ENCODE measurements at regions not wholly inside any gene's neighbourhood (a gene's known extent, or its start where the extent isn't known, plus 50 kb on each side); places are given as distances from the start of the nearest gene placed in this dataset.

DNA sequence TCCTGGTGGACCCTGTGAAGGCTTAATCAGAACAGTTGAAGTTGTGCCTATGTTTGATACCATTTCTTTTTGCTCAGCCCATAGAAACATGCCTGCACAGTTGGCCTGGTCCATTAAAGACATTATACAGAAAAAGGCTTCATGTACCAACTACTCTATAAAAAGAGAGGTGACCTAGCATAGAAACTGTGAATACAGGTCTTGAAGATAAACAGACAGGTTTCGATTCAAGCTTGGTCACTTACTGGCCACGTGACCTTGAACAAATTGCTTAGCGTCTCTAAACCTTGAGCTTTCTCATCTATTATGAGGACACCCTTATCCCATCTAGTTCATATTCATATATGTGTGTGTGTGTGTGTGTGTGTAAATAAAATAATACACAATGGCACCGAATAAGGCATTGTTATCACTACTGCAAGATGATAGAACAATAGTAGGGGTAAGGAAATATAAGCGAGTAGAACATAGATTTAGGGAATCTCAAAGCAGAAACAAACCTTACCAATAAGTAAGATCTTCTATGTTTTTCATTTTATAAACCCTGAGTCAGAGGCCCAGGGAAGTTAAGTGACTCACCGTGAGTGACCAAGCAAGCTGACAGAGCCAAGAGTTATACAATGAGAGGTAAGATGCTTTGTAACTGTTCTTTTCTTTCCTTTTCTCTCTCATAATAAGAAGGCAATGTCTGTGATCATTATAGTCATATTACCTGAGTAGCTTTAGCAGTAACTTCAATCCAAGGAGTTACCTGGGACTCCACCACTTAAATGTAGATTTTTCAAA, 476.8 kb upstream of the DEPDC1 start:
- DNase-seq (ENCODE audit: low read depth in 2 of 2): peak; percentile 20 to 68
- H3K4me3 ChIP-seq (replicated peaks in 1 of 2; ENCODE audit: low read depth in 2 of 2, low read length in 2 of 2): no peak overlapping the region
- TF ChIP-seq, protein P1, sequence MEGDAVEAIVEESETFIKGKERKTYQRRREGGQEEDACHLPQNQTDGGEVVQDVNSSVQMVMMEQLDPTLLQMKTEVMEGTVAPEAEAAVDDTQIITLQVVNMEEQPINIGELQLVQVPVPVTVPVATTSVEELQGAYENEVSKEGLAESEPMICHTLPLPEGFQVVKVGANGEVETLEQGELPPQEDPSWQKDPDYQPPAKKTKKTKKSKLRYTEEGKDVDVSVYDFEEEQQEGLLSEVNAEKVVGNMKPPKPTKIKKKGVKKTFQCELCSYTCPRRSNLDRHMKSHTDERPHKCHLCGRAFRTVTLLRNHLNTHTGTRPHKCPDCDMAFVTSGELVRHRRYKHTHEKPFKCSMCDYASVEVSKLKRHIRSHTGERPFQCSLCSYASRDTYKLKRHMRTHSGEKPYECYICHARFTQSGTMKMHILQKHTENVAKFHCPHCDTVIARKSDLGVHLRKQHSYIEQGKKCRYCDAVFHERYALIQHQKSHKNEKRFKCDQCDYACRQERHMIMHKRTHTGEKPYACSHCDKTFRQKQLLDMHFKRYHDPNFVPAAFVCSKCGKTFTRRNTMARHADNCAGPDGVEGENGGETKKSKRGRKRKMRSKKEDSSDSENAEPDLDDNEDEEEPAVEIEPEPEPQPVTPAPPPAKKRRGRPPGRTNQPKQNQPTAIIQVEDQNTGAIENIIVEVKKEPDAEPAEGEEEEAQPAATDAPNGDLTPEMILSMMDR (IDR thresholded peaks at IDR 0.05; ENCODE audit: low read depth, low read length): no peak

DNA sequence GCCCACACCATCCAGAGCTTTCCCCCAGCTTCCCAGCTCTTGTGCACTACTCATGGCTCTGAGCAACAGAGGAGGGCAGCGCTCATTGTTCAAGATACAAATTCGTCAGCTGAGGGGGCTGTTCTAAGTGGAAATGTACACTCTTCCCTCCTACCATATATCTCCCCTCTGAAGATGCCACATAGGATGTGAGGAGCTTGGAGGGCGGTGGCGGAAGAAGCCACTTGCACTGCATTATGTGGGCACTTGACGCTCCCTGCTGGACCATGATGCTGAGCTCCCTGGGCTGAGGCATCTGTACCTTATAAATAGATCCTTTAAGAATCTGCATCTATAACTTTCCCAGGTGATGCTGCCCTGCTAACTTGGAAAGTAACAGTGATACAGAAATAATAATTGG, 477.6 kb upstream of the DEPDC1 start:
- TF ChIP-seq, protein P1 (IDR thresholded peaks at IDR 0.05; ENCODE audit: low read depth, low read length): no peak
- no peak overlapping the region for H3K4me3 ChIP-seq (replicated peaks in 1 of 2; ENCODE audit: low read depth in 2 of 2, low read length in 2 of 2)
- DNase-seq (ENCODE audit: low read depth in 2 of 2): no peak

DNA sequence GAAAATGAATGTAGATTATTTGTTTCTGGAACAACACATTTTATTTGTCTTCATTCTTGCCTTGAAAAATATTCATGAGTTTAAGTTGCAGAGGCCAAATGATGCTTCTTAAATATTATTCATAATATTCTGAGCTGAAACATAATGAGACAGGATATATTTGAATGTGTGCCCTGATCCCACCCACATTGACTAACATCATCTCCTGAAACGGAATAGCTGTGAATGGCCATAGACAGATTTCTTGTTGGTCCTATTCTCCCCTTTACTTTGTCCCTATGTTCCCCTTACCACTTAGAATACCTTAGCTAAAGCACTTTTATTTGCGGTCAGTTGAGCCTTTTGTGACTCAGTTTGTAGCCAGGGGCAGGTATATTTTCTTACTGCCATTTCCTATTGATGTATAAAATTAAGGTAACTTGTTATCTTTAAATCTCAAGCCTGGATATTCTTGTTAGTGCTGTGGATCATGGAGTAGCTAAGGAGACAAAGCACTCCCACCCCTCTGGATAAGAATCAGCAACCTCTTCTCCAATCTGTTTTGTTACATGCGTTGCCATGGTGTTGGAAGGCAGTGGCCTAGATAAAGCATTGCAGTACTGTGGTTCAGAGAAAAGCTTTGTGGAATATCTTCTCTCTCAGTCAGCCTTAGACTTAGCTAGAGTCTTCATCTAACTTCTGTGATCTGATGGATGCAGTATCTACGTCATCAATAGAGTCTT, 478.5 kb upstream of the DEPDC1 start:
- H3K4me3 ChIP-seq (replicated peaks in 1 of 2; ENCODE audit: low read depth in 2 of 2, low read length in 2 of 2): no peak overlapping the region

DNA sequence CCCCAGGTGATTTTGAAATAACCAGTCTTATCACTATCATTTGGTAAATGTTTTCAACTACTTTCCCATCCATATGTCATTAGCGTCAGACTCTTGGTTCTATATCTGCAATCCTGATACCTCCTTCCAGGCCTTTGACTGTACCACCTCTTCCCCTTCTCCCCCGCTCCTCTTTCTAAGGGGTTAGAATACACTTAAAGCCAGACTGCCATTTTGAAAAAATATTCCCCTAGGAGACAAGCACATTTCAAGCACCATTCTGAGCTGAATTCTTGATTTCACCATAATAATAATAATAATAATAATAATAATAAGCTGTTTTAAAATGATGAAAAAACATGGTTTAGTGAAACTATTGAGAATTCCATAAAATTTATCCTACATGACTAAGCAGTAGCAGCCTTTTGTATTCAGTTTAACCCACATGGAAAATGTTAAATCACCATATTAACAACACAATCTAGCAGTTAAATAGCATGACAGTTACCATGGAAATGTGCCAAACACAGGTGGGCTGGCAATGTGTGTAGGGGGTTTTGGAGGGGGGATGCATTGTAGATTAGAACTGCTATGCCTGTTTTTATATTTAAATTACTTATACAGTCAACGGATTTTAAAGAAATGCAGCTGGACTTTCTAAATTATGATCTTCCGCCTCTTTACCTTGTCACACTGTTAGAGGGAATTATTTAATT, 480.2 kb upstream of the DEPDC1 start:
- TF ChIP-seq, protein P1 (IDR thresholded peaks at IDR 0.05; ENCODE audit: low read depth, low read length): no peak
- H3K4me3 ChIP-seq (replicated peaks in 1 of 2; ENCODE audit: low read depth in 2 of 2, low read length in 2 of 2): no peak overlapping the region
- DNase-seq (ENCODE audit: low read depth in 2 of 2): no peak

More for the DNA sequence above, 478.5 kb upstream of the DEPDC1 start:
- DNase-seq (ENCODE audit: low read depth in 2 of 2): no peak
- TF ChIP-seq, protein P1 (IDR thresholded peaks at IDR 0.05; ENCODE audit: low read depth, low read length): no peak

DNA sequence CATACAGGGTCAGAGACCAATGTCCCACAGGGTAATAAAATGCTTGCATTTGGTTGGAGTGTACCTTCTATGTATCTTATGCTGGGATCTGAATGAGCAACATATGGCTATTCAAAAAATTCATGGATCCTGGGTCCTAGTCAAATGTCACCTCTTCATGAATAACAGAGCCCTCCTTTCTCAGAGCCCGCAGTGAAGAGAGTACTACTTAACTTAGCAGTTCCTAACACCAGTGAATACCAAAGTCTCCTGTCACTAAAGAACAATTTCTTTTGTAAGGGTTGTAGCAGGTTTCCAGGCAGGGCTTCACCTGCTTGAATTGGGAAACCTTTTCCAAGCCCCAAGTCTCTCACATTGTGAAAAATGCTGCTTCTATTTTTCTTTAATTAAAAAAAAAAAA, 483.0 kb upstream of the DEPDC1 start:
- TF ChIP-seq, protein P1 (IDR thresholded peaks at IDR 0.05; ENCODE audit: low read depth, low read length): no peak
- DNase-seq (ENCODE audit: low read depth in 2 of 2): no peak

DNA sequence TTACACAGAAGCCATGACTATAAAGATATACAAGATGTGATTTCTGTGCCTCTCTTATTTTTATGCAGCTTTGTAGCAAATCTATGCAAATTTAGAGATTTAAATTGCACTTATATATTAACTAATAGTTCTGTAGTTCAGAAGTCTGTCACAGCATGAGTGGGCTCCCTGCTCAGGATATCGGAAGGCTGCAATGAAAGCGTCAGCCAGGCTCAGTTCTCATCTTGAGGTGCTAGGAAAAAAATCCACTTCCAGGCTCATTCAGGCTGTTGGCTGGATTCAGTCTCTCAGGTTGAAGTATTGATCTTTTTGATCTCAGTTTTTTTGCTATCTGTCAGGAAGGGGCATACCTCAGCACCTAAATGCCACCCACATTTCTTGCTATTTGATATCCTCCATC, 487.4 kb upstream of the DEPDC1 start:
- TF ChIP-seq, protein P1 (IDR thresholded peaks at IDR 0.05; ENCODE audit: low read depth, low read length): no peak
- DNase-seq (ENCODE audit: low read depth in 2 of 2): no peak
- H3K4me3 ChIP-seq (replicated peaks in 1 of 2; ENCODE audit: low read depth in 2 of 2, low read length in 2 of 2): no peak overlapping the region

More for the DNA sequence above, 483.0 kb upstream of the DEPDC1 start:
- no peak overlapping the region for H3K4me3 ChIP-seq (replicated peaks in 1 of 2; ENCODE audit: low read depth in 2 of 2, low read length in 2 of 2)

Measured in cardiac fibroblast (primary cell).